Bronchial epithelial cell (primary cell): ENCODE measurements at regions not wholly inside any gene's neighbourhood (a gene's known extent, or its start where the extent isn't known, plus 50 kb on each side); places are given as distances from the start of the nearest gene placed in this dataset.

Experiments
- DNase-seq: peaks from one replicate; pipeline ENCODE4 v3.0.0-alpha.2; 2010; ENCODE audit warnings: low read depth
- FAIRE-seq: peaks from 2 replicates; lab custom pipeline; 2011; peaks lifted over from hg19 to GRCh38; lab: Jason Lieb, UNC
- H3K27me3 ChIP-seq: 2 replicates; pipeline ENCODE4 v1.5.1; 2011; ENCODE audit warnings: low read length; ENCODE audit not compliant: control insufficient read depth, insufficient read depth
- H3K36me3 ChIP-seq: 2 replicates; pipeline ENCODE4 v1.5.1; 2011; ENCODE audit warnings: low read length; ENCODE audit not compliant: control insufficient read depth, insufficient read depth
- H3K4me3 ChIP-seq: 2 replicates; pipeline ENCODE4 v1.5.1; 2011; ENCODE audit warnings: mild to moderate bottlenecking, low read depth, low read length, control low read depth
- TF ChIP-seq, protein P1 (sequence below): IDR thresholded peaks from 2 replicates; pipeline ENCODE4 v1.5.1; 2011; ENCODE audit warnings: mild to moderate bottlenecking, moderate library complexity, low read length, control low read depth, inconsistent platforms; ENCODE audit not compliant: insufficient read depth, severe bottlenecking

- H3K27me3 ChIP-seq: peaks cover 2% of the 10 kb centered on the region
- no peak overlapping the region for H3K4me3 ChIP-seq
- no peak for DNase-seq
- no peaks in the 10 kb centered on the region for H3K36me3 ChIP-seq
- TF ChIP-seq, protein P1, sequence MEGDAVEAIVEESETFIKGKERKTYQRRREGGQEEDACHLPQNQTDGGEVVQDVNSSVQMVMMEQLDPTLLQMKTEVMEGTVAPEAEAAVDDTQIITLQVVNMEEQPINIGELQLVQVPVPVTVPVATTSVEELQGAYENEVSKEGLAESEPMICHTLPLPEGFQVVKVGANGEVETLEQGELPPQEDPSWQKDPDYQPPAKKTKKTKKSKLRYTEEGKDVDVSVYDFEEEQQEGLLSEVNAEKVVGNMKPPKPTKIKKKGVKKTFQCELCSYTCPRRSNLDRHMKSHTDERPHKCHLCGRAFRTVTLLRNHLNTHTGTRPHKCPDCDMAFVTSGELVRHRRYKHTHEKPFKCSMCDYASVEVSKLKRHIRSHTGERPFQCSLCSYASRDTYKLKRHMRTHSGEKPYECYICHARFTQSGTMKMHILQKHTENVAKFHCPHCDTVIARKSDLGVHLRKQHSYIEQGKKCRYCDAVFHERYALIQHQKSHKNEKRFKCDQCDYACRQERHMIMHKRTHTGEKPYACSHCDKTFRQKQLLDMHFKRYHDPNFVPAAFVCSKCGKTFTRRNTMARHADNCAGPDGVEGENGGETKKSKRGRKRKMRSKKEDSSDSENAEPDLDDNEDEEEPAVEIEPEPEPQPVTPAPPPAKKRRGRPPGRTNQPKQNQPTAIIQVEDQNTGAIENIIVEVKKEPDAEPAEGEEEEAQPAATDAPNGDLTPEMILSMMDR: no peak
- no peak for FAIRE-seq
These were observed 116.3 kb upstream of the ERG start for GRCh38 chr21:38614558-38614957.

DNA sequence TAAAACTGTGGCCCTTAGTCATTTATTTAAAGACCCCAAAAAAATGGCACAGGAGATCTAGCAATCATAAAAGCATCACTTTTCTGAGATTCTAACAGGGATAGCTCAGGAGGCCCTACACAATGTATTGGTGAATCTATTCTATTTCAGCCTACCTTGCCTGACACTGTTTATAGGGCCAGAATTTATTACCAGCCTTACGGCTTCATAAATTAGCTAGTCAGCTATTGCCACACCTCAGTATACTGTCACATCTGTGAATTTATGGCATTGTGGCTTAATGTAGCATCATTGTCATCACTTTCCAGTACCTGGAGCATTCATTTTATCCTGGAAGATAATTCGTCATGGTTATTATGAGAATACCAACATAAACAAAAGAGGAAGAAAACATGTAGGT lies 121.2 kb upstream of the ERG start:
- FAIRE-seq: no peak
- TF ChIP-seq, protein P1: no peak
- no peak overlapping the region for H3K4me3 ChIP-seq
- no peaks in the 10 kb centered on the region for H3K27me3 ChIP-seq
- no peak for DNase-seq
- no peaks in the 10 kb centered on the region for H3K36me3 ChIP-seq

DNA sequence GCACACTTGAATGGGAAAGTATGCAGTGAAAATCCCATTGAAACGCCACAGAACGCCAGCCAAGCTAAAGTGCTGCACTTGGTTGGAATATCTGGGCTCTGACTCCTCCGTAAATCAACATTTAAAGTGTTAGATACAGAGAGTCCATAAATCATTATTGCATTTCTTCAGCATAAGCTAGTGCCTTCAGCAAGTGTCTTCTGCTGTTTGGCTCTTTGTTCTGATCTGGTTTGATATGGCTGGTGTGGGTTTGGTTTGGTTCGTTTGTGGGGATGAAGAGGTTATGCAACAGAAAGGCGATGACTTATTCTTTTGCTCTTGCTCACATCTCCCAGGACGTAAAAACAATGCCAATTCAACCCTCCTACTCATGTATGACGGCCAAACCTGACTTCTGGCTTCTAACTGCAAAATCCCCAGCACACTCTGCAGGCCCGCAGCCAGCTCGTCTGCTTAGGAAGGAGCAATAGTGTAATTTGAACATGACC lies 121.8 kb upstream of the ERG start:
- Histone ChIP-seq H3K27me3 (no peaks in the 10 kb centered on the region), H3K36me3 (no peaks in the 10 kb centered on the region), H3K4me3 (no peak overlapping the region)
- DNase-seq (peak; percentile 78), FAIRE-seq (no peak)
- TF ChIP-seq, protein P1: no peak

DNA sequence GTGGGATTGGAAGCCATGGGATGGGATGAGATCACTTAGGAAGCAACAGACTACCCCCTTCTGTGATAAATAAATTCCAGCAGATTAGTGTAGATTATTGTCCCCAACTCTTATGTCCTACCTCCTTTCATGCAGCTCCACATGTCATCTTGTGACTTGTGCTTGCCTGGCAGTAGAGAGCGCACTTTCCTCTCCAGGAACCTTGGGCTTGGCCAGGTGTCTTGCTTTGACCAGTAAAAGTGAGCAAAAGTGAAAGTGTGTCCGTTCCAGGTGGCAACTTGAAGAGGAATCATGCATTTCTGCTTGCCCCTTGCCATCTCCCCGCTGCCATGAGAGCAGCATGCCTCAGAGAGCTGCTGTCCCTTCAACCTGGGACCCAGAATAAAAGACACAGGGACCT lies 122.9 kb upstream of the ERG start:
- FAIRE-seq (no peak), DNase-seq (no peak)
- Histone ChIP-seq H3K4me3 (no peak overlapping the region), H3K27me3 (no peaks in the 10 kb centered on the region), H3K36me3 (no peaks in the 10 kb centered on the region)
- TF ChIP-seq, protein P1: no peak

- DNase-seq (no peak), FAIRE-seq (peak; percentile 99)
- TF ChIP-seq, protein P1: no peak
- H3K27me3 ChIP-seq: no peaks in the 10 kb centered on the region
- no peak overlapping the region for H3K4me3 ChIP-seq
- H3K36me3 ChIP-seq: no peaks in the 10 kb centered on the region
These were observed 124.0 kb upstream of the ERG start for GRCh38 chr21:38622081-38622826.
